ENCODE measurements at regions not wholly inside any gene's neighbourhood (a gene's known extent, or its start where the extent isn't known, plus 50 kb on each side); places are given as distances from the start of the nearest gene placed in this dataset.

DNA sequence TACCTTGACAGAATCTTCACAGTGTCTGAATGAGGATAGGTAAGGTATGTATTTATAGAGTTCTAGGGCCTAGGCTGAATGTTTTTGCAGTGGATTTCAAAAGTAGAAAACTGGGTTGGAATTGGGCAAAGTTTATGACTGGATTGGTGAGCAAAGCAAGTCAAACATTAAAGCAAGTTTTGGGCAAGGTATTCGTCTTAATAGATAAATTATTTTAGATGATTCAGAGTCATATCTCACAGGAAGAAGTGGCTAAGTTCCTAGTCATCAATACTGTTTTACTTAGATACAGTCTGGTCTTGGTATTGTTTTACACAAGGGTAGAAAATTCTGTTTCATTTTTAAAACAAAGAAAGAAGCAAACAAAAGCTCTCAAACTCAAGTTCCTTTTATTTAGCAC is 284.1 kb upstream of the EPHA7 start:
- DNase-seq (no peak), ATAC-seq (no peak)
- intact Hi-C loops (cut with DNase I; ENCODE audit: low total_unique reads) (no loop called here), in situ Hi-C loops (cut with MboI; ENCODE audit: low sequenced_read_pairs in 4 of 4) (no loop called here)
- no peak overlapping the region for H3K27ac ChIP-seq
- H3K4me1 ChIP-seq: no peaks in the 10 kb centered on the region
- TF ChIP-seq, protein P1, sequence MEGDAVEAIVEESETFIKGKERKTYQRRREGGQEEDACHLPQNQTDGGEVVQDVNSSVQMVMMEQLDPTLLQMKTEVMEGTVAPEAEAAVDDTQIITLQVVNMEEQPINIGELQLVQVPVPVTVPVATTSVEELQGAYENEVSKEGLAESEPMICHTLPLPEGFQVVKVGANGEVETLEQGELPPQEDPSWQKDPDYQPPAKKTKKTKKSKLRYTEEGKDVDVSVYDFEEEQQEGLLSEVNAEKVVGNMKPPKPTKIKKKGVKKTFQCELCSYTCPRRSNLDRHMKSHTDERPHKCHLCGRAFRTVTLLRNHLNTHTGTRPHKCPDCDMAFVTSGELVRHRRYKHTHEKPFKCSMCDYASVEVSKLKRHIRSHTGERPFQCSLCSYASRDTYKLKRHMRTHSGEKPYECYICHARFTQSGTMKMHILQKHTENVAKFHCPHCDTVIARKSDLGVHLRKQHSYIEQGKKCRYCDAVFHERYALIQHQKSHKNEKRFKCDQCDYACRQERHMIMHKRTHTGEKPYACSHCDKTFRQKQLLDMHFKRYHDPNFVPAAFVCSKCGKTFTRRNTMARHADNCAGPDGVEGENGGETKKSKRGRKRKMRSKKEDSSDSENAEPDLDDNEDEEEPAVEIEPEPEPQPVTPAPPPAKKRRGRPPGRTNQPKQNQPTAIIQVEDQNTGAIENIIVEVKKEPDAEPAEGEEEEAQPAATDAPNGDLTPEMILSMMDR (IDR thresholded peaks at IDR 0.05 in 4 of 5, conservative IDR thresholded peaks at IDR 0.05 in 1 of 5): no peak
- TF ChIP-seq POLR2A (IDR thresholded peaks at IDR 0.05): no peak
- no peaks in the 10 kb centered on the region for H3K27me3 ChIP-seq
- no peaks in the 10 kb centered on the region for H3K9me3 ChIP-seq
- H3K4me3 ChIP-seq: no peak overlapping the region
- H3K36me3 ChIP-seq: no peaks in the 10 kb centered on the region

DNA sequence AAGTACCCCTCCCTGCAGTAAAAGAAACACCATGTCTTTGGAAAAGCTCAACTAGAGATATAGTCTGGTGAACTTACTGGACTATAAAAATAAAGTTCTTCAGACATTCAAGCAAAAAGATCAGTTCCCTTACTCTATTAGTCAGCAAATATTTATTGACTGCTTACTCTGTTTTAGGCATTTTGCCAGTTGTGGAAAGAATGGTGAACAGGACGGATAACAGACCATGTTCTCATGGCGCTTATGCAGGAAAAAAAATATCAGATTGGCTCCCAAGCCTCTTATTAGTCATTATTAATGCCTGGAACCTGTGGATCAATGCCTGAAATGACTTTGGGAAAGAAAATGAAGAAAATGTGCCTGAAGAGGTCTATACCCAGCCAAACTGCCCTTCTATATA is 282.2 kb upstream of the EPHA7 start:
- H3K9me3 ChIP-seq: no peaks in the 10 kb centered on the region
- ATAC-seq (no peak), DNase-seq (no peak)
- H3K4me1 ChIP-seq: no peaks in the 10 kb centered on the region
- in situ Hi-C loops (cut with MboI; ENCODE audit: low sequenced_read_pairs in 4 of 4) (no loop called here), intact Hi-C loops (cut with DNase I; ENCODE audit: low total_unique reads) (no loop called here)
- no peak overlapping the region for H3K27ac ChIP-seq
- no peaks in the 10 kb centered on the region for H3K36me3 ChIP-seq
- H3K4me3 ChIP-seq: no peak overlapping the region
- TF ChIP-seq POLR2A (IDR thresholded peaks at IDR 0.05): no peak
- TF ChIP-seq, protein P1 (IDR thresholded peaks at IDR 0.05 in 4 of 5, conservative IDR thresholded peaks at IDR 0.05 in 1 of 5): no peak
- no peaks in the 10 kb centered on the region for H3K27me3 ChIP-seq

DNA sequence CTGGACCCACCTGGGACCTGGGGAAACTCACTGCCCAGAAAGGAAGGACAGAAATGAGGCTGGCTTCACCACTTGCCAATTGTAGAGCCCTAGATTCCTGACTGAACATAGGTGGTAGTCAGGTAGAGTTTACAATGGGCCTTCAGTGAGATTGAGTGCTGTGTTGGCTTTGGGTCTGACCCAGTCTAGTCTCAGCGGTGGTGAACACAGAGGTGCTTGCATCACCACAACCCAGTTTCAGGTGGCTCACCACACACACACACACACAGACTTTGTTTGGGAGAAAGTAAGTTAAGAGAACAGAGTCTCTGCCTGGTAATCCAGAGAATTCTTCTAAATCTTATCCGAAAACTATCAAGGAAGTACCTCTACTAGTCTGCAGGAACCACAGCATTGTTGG is 266.1 kb upstream of the EPHA7 start:
- intact Hi-C loops (cut with DNase I; ENCODE audit: low total_unique reads) (no loop called here), in situ Hi-C loops (cut with MboI; ENCODE audit: low sequenced_read_pairs in 4 of 4) (no loop called here)
- Histone ChIP-seq H3K36me3 (no peaks in the 10 kb centered on the region), H3K4me1 (no peaks in the 10 kb centered on the region), H3K27ac (no peak overlapping the region), H3K27me3 (no peaks in the 10 kb centered on the region), H3K4me3 (no peak overlapping the region), H3K9me3 (no peaks in the 10 kb centered on the region)
- no peak for ATAC-seq
- TF ChIP-seq, protein P1 (IDR thresholded peaks at IDR 0.05 in 4 of 5, conservative IDR thresholded peaks at IDR 0.05 in 1 of 5): no peak
- no peak for TF ChIP-seq POLR2A (IDR thresholded peaks at IDR 0.05)
- DNase-seq: no peak

DNA sequence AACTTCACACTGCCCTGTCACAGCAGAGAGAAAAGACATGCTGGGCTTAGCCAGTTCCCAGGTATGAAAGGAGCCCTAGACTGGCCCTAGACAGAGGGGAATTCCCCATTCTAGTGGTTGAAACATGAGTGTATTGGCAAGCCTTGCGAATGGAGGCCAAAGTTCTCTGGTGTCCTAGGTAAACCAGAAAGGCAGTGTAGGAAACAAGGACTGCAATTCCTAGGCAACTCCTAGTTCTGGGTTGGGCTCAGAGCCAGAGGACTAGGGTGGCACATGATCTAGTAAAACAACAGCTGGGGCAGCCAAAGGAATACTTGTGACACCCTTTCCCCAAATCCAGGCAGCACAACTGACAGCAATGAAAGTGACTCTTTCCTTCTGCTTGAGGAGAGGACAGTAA is 265.0 kb upstream of the EPHA7 start:
- ATAC-seq: no peak
- Histone ChIP-seq H3K9me3 (no peaks in the 10 kb centered on the region), H3K4me3 (no peak overlapping the region), H3K4me1 (no peaks in the 10 kb centered on the region), H3K27me3 (no peaks in the 10 kb centered on the region), H3K36me3 (no peaks in the 10 kb centered on the region), H3K27ac (no peak overlapping the region)
- no peak for TF ChIP-seq POLR2A (IDR thresholded peaks at IDR 0.05)
- TF ChIP-seq, protein P1 (IDR thresholded peaks at IDR 0.05 in 4 of 5, conservative IDR thresholded peaks at IDR 0.05 in 1 of 5): no peak
- DNase-seq: no peak
- in situ Hi-C loops (cut with MboI; ENCODE audit: low sequenced_read_pairs in 4 of 4) (no loop called here), intact Hi-C loops (cut with DNase I; ENCODE audit: low total_unique reads) (no loop called here)

DNA sequence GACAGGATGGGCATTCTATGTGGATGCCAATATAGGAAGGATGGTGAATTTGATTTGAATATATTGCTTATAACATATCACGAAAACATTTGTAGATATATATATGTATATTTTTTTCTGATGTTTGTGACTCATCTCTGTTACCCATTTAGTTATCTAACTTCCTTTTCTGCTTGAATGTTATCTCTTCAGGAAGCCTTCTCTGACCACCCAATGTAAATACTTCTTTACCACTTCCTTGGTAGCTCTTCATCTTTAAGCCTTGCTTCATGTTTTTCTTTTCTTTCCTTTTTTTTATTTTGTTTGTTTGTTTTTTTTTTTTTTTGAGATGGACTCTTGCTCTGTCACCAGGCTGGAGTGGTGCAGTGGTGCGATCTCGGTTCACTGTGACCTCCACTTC is 260.5 kb upstream of the EPHA7 start:
- Histone ChIP-seq H3K36me3 (no peaks in the 10 kb centered on the region), H3K27ac (no peak overlapping the region), H3K27me3 (no peaks in the 10 kb centered on the region), H3K9me3 (no peaks in the 10 kb centered on the region), H3K4me1 (no peaks in the 10 kb centered on the region), H3K4me3 (no peak overlapping the region)
- intact Hi-C loops (cut with DNase I; ENCODE audit: low total_unique reads): no loop called here
- DNase-seq (no peak), ATAC-seq (no peak)
- TF ChIP-seq POLR2A (IDR thresholded peaks at IDR 0.05): no peak
- in situ Hi-C loops (cut with MboI; ENCODE audit: low sequenced_read_pairs in 4 of 4): no loop called here

All from gastrocnemius medialis (tissue), 4 donors.